C4-2B (cell line): ENCODE measurements at regions not wholly inside any gene's neighbourhood (a gene's known extent, or its start where the extent isn't known, plus 50 kb on each side); places are given as distances from the start of the nearest gene placed in this dataset.

ENCODE experiments used
- CTCF ChIP-seq: fragments of 450-650 bp; conservative IDR thresholded peaks from 2 replicates; pipeline ENCODE4 v1.5.1; 2017; ENCODE audit warnings: mild to moderate bottlenecking
- ZFX ChIP-seq: fragments of 450-650 bp; IDR thresholded peaks from 2 replicates; pipeline ENCODE4 v1.6.1; 2017

- TF ChIP-seq ZFX: no peak
- no peak for TF ChIP-seq CTCF
Measured at GRCh38 chr11:101775033-101775432, 139.8 kb upstream of the CEP126 start.
